Spleen (tissue), 11 donors: ENCODE measurements at regions not wholly inside any gene's neighbourhood (a gene's known extent, or its start where the extent isn't known, plus 50 kb on each side); places are given as distances from the start of the nearest gene placed in this dataset.

Experiments
- DNase-seq: peaks from one replicate; pipeline ENCODE4 v3.0.0-alpha.2; 2020
- H3K27ac ChIP-seq, 8 donors: fragments of 200-600 bp; sonication (generic) in 7 of 8; 1 replicate in 4 of 8; 2 replicates in 4 of 8; pipeline versions ENCODE4 v1.5.0 to v1.8.0; 2016 to 2021; ENCODE audit warnings: inconsistent platforms in 4 of 8, mild to moderate bottlenecking in 4 of 8, moderate library complexity in 1 of 8
- H3K27me3 ChIP-seq, 7 donors: fragments of 200-600 bp; sonication (generic) in 6 of 7; replicated peaks in 1 of 7; 1 replicate in 4 of 7; 2 replicates in 3 of 7; pipeline versions ENCODE4 v1.5.0 to v1.8.0; 2016 to 2021; ENCODE audit warnings: inconsistent platforms in 3 of 7, mild to moderate bottlenecking in 1 of 7
- H3K36me3 ChIP-seq, 6 donors: fragments of 200-600 bp; sonication (generic) in 5 of 6; 1 replicate in 4 of 6; 2 replicates in 2 of 6; pipeline versions ENCODE4 v1.5.0 to v1.8.0; 2016 to 2021; ENCODE audit warnings: inconsistent platforms in 2 of 6
- H3K4me1 ChIP-seq, 6 donors: fragments of 200-600 bp; sonication (generic) in 5 of 6; 1 replicate in 3 of 6; 2 replicates in 3 of 6; pipeline versions ENCODE4 v1.5.0 to v1.8.0; 2016 to 2021; ENCODE audit warnings: inconsistent platforms in 3 of 6
- H3K4me3 ChIP-seq, 8 donors: fragments of 200-600 bp; sonication (generic) in 7 of 8; 1 replicate in 4 of 8; 2 replicates in 4 of 8; pipeline versions ENCODE4 v1.5.0 to v1.8.0; 2016 to 2021; ENCODE audit warnings: inconsistent platforms in 4 of 8, mild to moderate bottlenecking in 4 of 8, moderate library complexity in 2 of 8
- H3K9me3 ChIP-seq, 8 donors: fragments of 200-600 bp; sonication (generic) in 7 of 8; 1 replicate in 4 of 8; 2 replicates in 4 of 8; pipeline versions ENCODE4 v1.5.0 to v1.8.0; 2016 to 2021; ENCODE audit warnings: inconsistent platforms in 4 of 8
- POLR2A ChIP-seq, 3 donors: fragments of 450-650 bp; IDR thresholded peaks; one replicate each; pipeline ENCODE4 v1.5.1; 2017; ENCODE audit warnings: antibody characterized with exemption in 3 of 3, mild to moderate bottlenecking in 1 of 3
- POLR2AphosphoS5 ChIP-seq, 3 donors: sonication (generic); formaldehyde crosslinking; IDR thresholded peaks; one replicate each; pipeline ENCODE4 v1.5.1; 2017; ENCODE audit warnings: antibody characterized with exemption in 3 of 3
- WGBS, 5 donors: extraction: QIAGEN DNeasy Blood & Tissue Kit in 3 of 5; methylation state at CpG; one replicate each; pipeline versions ENCODE4 v1.1.5 to v1.1.7; 2013 to 2018; 5-methylcytosine and 5-hydroxymethylcytosine counted together
- intact Hi-C: fragments of 100-400 bp; cut with DNase I; formaldehyde crosslinking; loops from one replicate; pipeline ENCODE4 v1.15.0; 2023; ENCODE audit warnings: low total_unique reads
- TF ChIP-seq, protein P1 (sequence below), 11 experiments: fragments of 200-600 bp in 7 of 11; fragments of 450-650 bp in 4 of 11; sonication (generic) in 4 of 11; IDR thresholded peaks in 8 of 11; conservative IDR thresholded peaks in 3 of 11; 1 replicate in 7 of 11; 2 replicates in 4 of 11; pipeline versions ENCODE4 v1.4.0 to v1.8.0; 2016 to 2021; ENCODE audit warnings: antibody characterized with exemption in 11 of 11, inconsistent platforms in 4 of 11, mild to moderate bottlenecking in 1 of 11
- donor health status: healthy with polysubstance abuse.
- donor health status: DM: no; HTN: no; CAD: no; lungs with moderate emphysema.
- donor health status: DM: no; HTN: no; CAD: no.
- donor health status: Bipolar disorder and iron deficiency.
- donor health status: healthy.
- donor health status: DM: no; HTN: no; CAD: no.
- donor health status: DM: yes; HTN: yes; CAD: no.

DNA sequence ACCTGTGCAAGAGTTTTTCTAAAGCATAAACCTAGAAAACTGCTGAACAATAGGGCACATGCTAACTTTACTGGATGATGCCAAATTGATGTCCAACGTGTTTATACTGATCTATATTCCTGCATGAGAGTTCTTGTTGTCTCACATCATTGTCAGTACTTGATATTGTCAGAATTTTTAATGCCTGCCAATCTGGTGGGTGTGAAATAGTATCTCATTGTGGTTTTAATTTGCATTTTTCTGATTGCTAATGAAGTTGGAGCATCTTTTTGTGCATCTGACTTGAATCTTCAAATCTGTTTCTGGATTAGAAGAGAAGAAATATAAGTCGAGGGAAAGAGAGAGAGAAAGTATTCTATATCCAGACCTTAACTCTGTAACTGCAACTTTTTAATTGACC lies 309.8 kb upstream of the KIAA1217 start:
- DNase-seq, result no peak
- no peaks in the 10 kb centered on the region for H3K4me1 ChIP-seq
- H3K36me3 ChIP-seq, result no peaks in the 10 kb centered on the region
- TF ChIP-seq POLR2A (IDR thresholded peaks at IDR 0.05), result no peak
- intact Hi-C loops, result no loop called here
- H3K4me3 ChIP-seq, result no peak overlapping the region
- peaks cover 0 to 7% (median 0%) of the 10 kb centered on the region in 8 donors for H3K9me3 ChIP-seq
- 59 to 81% (median 71%) methylated on average over 2 of the region's 2 CpGs for WGBS, 5 donors
- no peak overlapping the region for H3K27ac ChIP-seq
- H3K27me3 ChIP-seq, result no peaks in the 10 kb centered on the region

DNA sequence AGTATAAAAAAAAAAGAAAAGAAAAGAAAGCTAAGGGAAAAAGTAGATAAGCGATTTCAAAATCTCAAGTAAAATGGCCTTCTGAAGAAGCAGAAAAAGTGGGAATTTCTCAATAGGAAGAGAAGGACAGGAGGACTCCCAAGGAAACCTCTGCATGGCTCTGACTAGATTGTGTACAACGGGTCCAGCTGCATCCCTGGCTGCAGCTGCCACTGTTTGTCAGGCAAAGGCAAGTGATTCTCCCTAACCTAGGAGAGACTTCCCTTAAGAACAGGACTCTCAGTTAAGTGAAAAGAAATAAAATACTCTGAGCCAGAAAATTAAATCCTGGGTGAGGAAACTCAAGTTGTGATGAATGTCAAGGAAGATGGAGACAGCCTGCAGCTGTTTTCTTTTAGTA lies 298.6 kb upstream of the KIAA1217 start:
- H3K9me3 ChIP-seq, result peaks cover 0 to 11% (median 4%) of the 10 kb centered on the region in 8 donors
- H3K36me3 ChIP-seq, result no peaks in the 10 kb centered on the region
- H3K27me3 ChIP-seq, result no peaks in the 10 kb centered on the region
- 77 to 95% (median 84%) methylated on average over 2 of the region's 2 CpGs for WGBS, 5 donors
- H3K4me1 ChIP-seq, result no peaks in the 10 kb centered on the region
- intact Hi-C loops, result no loop called here
- TF ChIP-seq POLR2AphosphoS5 (IDR thresholded peaks at IDR 0.05) (no peak), POLR2A (IDR thresholded peaks at IDR 0.05) (no peak)
- TF ChIP-seq, protein P1, sequence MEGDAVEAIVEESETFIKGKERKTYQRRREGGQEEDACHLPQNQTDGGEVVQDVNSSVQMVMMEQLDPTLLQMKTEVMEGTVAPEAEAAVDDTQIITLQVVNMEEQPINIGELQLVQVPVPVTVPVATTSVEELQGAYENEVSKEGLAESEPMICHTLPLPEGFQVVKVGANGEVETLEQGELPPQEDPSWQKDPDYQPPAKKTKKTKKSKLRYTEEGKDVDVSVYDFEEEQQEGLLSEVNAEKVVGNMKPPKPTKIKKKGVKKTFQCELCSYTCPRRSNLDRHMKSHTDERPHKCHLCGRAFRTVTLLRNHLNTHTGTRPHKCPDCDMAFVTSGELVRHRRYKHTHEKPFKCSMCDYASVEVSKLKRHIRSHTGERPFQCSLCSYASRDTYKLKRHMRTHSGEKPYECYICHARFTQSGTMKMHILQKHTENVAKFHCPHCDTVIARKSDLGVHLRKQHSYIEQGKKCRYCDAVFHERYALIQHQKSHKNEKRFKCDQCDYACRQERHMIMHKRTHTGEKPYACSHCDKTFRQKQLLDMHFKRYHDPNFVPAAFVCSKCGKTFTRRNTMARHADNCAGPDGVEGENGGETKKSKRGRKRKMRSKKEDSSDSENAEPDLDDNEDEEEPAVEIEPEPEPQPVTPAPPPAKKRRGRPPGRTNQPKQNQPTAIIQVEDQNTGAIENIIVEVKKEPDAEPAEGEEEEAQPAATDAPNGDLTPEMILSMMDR (IDR thresholded peaks at IDR 0.05 in 8 of 11, conservative IDR thresholded peaks at IDR 0.05 in 3 of 11), result no peak
- no peak overlapping the region for H3K27ac ChIP-seq
- DNase-seq, result no peak
- H3K4me3 ChIP-seq, result no peak overlapping the region

DNA sequence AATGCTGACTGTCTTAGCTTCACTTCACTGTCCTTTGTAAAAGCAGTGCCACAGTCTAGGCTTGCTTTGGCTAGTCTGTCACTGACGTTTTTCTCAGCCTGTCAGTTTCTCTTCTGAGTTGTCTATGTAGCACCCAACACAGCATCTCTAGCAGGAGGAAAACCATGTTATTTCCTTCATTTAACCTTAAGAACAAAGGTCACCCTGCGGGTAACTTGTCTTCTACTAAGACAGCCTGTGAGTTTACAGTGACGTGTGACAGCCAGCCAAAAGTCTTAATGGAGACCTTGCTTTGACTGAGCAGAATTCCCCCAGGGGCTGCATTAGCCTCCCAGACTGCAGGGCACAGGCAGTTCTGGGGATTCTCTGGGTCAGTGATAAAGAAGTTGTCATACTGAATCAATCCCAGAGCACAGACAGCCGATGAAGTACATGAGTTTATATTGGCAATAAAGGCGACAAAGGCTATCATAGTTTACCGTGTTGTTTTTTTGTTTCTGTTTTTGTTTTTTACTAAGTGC lies 296.0 kb upstream of the KIAA1217 start:
- no peaks in the 10 kb centered on the region for H3K27me3 ChIP-seq
- TF ChIP-seq POLR2AphosphoS5 (IDR thresholded peaks at IDR 0.05), result no peak
- TF ChIP-seq, protein P1 (IDR thresholded peaks at IDR 0.05 in 8 of 11, conservative IDR thresholded peaks at IDR 0.05 in 3 of 11), result no peak
- TF ChIP-seq POLR2A (IDR thresholded peaks at IDR 0.05), result no peak
- no peaks in the 10 kb centered on the region for H3K36me3 ChIP-seq
- peaks cover 0 to 11% (median 4%) of the 10 kb centered on the region in 8 donors for H3K9me3 ChIP-seq
- DNase-seq, result no peak
- no peak overlapping the region for H3K27ac ChIP-seq
- intact Hi-C loops, result no loop called here
- peaks cover 0 to 5% (median 0%) of the 10 kb centered on the region in 6 donors for H3K4me1 ChIP-seq
- no peak overlapping the region for H3K4me3 ChIP-seq
- 59 to 77% (median 65%) methylated on average over 6 of the region's 6 CpGs for WGBS, 5 donors

DNA sequence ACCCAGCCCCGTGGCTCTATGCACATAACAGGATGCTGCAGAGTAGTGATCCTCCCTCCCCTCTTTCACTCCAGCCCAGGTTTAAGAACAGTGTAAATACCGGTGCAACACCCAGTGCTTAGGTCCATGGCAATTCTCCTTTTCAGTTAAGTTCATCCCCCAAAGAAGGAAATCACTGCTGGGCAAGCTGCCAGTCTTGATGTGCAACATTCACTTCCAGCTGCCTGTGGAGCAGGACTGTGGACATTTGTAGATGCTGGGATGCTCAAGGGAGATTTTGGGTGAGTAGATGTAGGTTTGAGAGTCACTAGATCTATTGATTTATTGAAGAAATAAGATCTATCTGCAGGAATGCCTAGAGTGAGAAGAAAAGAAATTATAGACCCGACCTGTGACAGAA lies 294.3 kb upstream of the KIAA1217 start:
- WGBS, 5 donors, result 49 to 74% (median 68%) methylated on average over 3 of the region's 3 CpGs
- intact Hi-C loops, result no loop called here
- no peak for TF ChIP-seq POLR2A (IDR thresholded peaks at IDR 0.05)
- TF ChIP-seq, protein P1 (IDR thresholded peaks at IDR 0.05 in 8 of 11, conservative IDR thresholded peaks at IDR 0.05 in 3 of 11), result no peak
- no peak for TF ChIP-seq POLR2AphosphoS5 (IDR thresholded peaks at IDR 0.05)
- no peaks in the 10 kb centered on the region for H3K36me3 ChIP-seq
- DNase-seq, result no peak
- no peak overlapping the region for H3K4me3 ChIP-seq
- no peaks in the 10 kb centered on the region for H3K9me3 ChIP-seq
- H3K27me3 ChIP-seq, result no peaks in the 10 kb centered on the region
- peaks cover 0 to 5% (median 0%) of the 10 kb centered on the region in 6 donors for H3K4me1 ChIP-seq
- H3K27ac ChIP-seq, result no peak overlapping the region
